Neural progenitor cell (in vitro differentiated cells): ENCODE measurements at regions not wholly inside any gene's neighbourhood (a gene's known extent, or its start where the extent isn't known, plus 50 kb on each side); places are given as distances from the start of the nearest gene placed in this dataset.

Source experiments
- EZH2 ChIP-seq: fragments of 200-600 bp; sonication (generic); IDR thresholded peaks from 2 replicates; pipeline ENCODE4 v1.6.1; 2017; ENCODE audit warnings: antibody characterized with exemption, mild to moderate bottlenecking, moderate library complexity
- EZH2phosphoT487 ChIP-seq: fragments of 200-600 bp; sonication (generic); IDR thresholded peaks from 2 replicates; pipeline ENCODE4 v1.6.1; 2017; ENCODE audit warnings: antibody characterized with exemption
- TF ChIP-seq, protein P1 (sequence below): fragments of 200-600 bp; sonication (generic); IDR thresholded peaks from 2 replicates; pipeline ENCODE4 v1.5.1; 2017; ENCODE audit warnings: antibody characterized with exemption, mild to moderate bottlenecking

DNA sequence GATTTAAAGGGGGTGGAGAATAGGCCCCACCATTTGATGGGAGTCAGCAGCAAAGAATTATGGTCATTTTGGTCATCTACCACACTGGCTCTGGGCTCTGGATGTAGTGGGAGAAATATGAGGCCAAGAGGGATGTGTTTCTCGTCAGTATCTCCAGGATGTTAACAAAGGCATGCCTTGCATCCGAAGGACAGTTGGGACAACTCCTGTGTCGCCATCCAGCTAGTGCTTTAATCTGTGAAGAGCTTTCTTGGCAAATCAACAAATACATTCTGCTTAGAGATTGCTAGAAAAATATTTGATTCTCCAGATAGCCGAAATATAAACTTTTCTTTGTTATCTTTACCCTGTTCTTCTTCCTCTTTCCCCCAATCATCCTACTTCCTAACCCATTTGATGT lies 287.1 kb upstream of the TNP1 start:
- TF ChIP-seq, protein P1, sequence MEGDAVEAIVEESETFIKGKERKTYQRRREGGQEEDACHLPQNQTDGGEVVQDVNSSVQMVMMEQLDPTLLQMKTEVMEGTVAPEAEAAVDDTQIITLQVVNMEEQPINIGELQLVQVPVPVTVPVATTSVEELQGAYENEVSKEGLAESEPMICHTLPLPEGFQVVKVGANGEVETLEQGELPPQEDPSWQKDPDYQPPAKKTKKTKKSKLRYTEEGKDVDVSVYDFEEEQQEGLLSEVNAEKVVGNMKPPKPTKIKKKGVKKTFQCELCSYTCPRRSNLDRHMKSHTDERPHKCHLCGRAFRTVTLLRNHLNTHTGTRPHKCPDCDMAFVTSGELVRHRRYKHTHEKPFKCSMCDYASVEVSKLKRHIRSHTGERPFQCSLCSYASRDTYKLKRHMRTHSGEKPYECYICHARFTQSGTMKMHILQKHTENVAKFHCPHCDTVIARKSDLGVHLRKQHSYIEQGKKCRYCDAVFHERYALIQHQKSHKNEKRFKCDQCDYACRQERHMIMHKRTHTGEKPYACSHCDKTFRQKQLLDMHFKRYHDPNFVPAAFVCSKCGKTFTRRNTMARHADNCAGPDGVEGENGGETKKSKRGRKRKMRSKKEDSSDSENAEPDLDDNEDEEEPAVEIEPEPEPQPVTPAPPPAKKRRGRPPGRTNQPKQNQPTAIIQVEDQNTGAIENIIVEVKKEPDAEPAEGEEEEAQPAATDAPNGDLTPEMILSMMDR = no peak
- TF ChIP-seq EZH2phosphoT487 = no peak
- no peak for TF ChIP-seq EZH2
